SU-DHL-6 (cell line): ENCODE measurements at regions not wholly inside any gene's neighbourhood (a gene's known extent, or its start where the extent isn't known, plus 50 kb on each side); places are given as distances from the start of the nearest gene placed in this dataset.

Experiments
- CTCF ChIP-seq: fragments of 200-600 bp; sonication (generic); IDR thresholded peaks from one replicate; pipeline ENCODE4 v1.5.1; 2017; ENCODE audit warnings: antibody characterized with exemption, mild to moderate bottlenecking, low read length, moderate library complexity; ENCODE audit not compliant: insufficient read depth, poor library complexity, severe bottlenecking
- EZH2phosphoT487 ChIP-seq: fragments of 200-600 bp; sonication (generic), shearing (Covaris generic); conservative IDR thresholded peaks from 2 replicates; pipeline ENCODE4 v1.6.1; 2018; ENCODE audit warnings: mild to moderate bottlenecking, antibody characterized with exemption, low read length, moderate library complexity, mixed read lengths

GRCh38 chr1:101748077-101748476 is 248.6 kb downstream of the OLFM3 start:
- TF ChIP-seq CTCF (no peak), EZH2phosphoT487 (no peak)
